Adrenal gland (tissue), 9 donors: ENCODE measurements at regions not wholly inside any gene's neighbourhood (a gene's known extent, or its start where the extent isn't known, plus 50 kb on each side); places are given as distances from the start of the nearest gene placed in this dataset.

Experiments used
- DNase-seq, 7 donors: peaks; one replicate each; pipeline ENCODE4 v3.0.0-alpha.2; 2019 to 2020
- H3K27ac ChIP-seq, 5 donors: fragments of 200-600 bp; sonication (generic) in 4 of 5; 1 replicate in 3 of 5; 2 replicates in 2 of 5; pipeline versions ENCODE4 v1.5.1 to v1.8.0; 2016 to 2020; ENCODE audit warnings: mild to moderate bottlenecking in 1 of 5
- H3K27me3 ChIP-seq: fragments of 200-600 bp; 2 replicates; pipeline ENCODE4 v1.8.0; 2021
- H3K36me3 ChIP-seq, 2 donors: fragments of 200-600 bp; replicated peaks in 1 of 2; 1 replicate in 1 of 2; 2 replicates in 1 of 2; pipeline versions ENCODE4 v1.5.1 to v1.8.0; 2018 to 2022
- H3K4me1 ChIP-seq, 2 donors: fragments of 200-600 bp; replicated peaks in 1 of 2; 1 replicate in 1 of 2; 2 replicates in 1 of 2; pipeline versions ENCODE4 v1.5.1 to v1.8.0; 2018 to 2021
- H3K4me3 ChIP-seq, 4 donors: fragments of 200-600 bp; sonication (generic) in 3 of 4; one replicate each; pipeline ENCODE4 v1.5.1; 2016 to 2018
- H3K9me3 ChIP-seq, 3 donors: fragments of 200-600 bp; sonication (generic) in 1 of 3; replicated peaks in 1 of 3; 1 replicate in 2 of 3; 2 replicates in 1 of 3; pipeline versions ENCODE4 v1.5.1 to v1.8.0; 2016 to 2021
- POLR2A ChIP-seq, 2 donors: fragments of 450-650 bp; IDR thresholded peaks; one replicate each; pipeline ENCODE4 v1.6.1; 2017; ENCODE audit warnings: antibody characterized with exemption in 2 of 2, mild to moderate bottlenecking in 2 of 2, moderate library complexity in 1 of 2
- WGBS, 4 donors: extraction: QIAGEN DNeasy Blood & Tissue Kit in 2 of 4; methylation state at CpG; one replicate each; pipeline versions ENCODE4 v1.1.5 to v1.1.7; 2013 to 2017; 5-methylcytosine and 5-hydroxymethylcytosine counted together
- intact Hi-C, 2 donors: fragments of 100-400 bp; cut with DNase I; formaldehyde crosslinking; loops; one replicate each; pipeline versions ENCODE4 v1.14.1 to v1.15.0; 2022 to 2023
- TF ChIP-seq, protein P1 (sequence below), 6 experiments: fragments of 450-650 bp in 4 of 6; fragments of 200-600 bp in 2 of 6; sonication (generic) in 1 of 6; IDR thresholded peaks; 1 replicate in 5 of 6; 2 replicates in 1 of 6; pipeline versions ENCODE4 v1.5.1 to v1.8.0; 2016 to 2021; ENCODE audit warnings: antibody characterized with exemption in 6 of 6, mild to moderate bottlenecking in 2 of 6, moderate library complexity in 1 of 6
- donor health status: healthy with polysubstance abuse.
- donor health status: Bipolar disorder and iron deficiency.
- donor health status: DM: yes; HTN: yes; CAD: no.
- donor health status: DM: no; HTN: no; CAD: no.
- donor health status: DM: no; HTN: no; CAD: no.

DNA sequence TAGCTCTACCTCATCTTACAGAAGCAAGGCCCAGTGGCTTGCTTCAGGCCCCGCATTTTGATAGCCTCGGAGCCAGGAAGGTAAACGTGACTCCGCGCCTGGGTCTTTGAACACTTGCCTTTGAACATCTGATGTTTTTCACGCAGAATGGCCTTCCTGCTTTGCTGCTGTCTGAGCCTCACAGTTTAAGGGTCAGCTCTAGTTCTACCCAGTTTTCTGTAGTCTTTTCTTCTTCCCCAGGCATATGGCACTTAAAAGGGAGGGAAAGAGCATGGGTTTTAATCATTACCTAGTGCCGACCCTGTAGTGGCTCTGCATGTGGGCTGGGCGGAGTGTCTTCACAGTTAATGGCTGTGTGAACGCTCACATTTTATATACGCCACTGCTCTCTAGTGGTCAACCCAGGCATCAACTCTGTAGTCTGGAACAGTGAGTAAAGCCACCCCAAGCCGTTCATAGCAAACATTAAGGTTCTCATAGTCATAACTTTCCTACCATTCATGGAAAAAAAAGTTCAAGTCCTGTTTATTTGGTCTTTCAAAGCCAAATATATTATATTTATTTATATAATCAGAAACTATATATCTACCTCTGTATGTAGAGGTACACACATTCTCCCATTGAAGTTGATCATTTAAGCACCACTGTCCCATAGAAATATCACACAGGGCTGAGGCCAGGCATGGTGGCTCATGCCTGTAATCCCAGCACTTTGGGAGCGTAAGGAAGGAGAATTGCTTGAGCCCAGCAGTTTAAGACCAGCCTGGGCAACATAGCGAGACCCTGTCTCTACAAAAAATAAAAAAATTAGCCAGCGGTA, 78.1 kb downstream of the IER5 start:
- DNase-seq: peak; percentile 63 to 92 (median 70)
- H3K27ac ChIP-seq: no peak overlapping the region
- intact Hi-C loops: loop anchor here (10.0 kb wide), 2 partner anchors 272 to 642 kb away; no protein-coding TSS in a partner anchor
- no peaks in the 10 kb centered on the region for H3K27me3 ChIP-seq
- peaks cover 0 to 10% (median 0%) of the 10 kb centered on the region in 3 donors for H3K9me3 ChIP-seq
- no peaks in the 10 kb centered on the region for H3K36me3 ChIP-seq
- no peaks in the 10 kb centered on the region for H3K4me1 ChIP-seq
- H3K4me3 ChIP-seq: no peak overlapping the region
- WGBS, 4 donors: 34 to 39% (median 38%) methylated on average over 14 of the region's 14 CpGs
- TF ChIP-seq, protein P1, sequence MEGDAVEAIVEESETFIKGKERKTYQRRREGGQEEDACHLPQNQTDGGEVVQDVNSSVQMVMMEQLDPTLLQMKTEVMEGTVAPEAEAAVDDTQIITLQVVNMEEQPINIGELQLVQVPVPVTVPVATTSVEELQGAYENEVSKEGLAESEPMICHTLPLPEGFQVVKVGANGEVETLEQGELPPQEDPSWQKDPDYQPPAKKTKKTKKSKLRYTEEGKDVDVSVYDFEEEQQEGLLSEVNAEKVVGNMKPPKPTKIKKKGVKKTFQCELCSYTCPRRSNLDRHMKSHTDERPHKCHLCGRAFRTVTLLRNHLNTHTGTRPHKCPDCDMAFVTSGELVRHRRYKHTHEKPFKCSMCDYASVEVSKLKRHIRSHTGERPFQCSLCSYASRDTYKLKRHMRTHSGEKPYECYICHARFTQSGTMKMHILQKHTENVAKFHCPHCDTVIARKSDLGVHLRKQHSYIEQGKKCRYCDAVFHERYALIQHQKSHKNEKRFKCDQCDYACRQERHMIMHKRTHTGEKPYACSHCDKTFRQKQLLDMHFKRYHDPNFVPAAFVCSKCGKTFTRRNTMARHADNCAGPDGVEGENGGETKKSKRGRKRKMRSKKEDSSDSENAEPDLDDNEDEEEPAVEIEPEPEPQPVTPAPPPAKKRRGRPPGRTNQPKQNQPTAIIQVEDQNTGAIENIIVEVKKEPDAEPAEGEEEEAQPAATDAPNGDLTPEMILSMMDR (IDR thresholded peaks at IDR 0.05): peak; percentile 81 to 91 (median 83)
- no peak for TF ChIP-seq POLR2A (IDR thresholded peaks at IDR 0.05)

DNA sequence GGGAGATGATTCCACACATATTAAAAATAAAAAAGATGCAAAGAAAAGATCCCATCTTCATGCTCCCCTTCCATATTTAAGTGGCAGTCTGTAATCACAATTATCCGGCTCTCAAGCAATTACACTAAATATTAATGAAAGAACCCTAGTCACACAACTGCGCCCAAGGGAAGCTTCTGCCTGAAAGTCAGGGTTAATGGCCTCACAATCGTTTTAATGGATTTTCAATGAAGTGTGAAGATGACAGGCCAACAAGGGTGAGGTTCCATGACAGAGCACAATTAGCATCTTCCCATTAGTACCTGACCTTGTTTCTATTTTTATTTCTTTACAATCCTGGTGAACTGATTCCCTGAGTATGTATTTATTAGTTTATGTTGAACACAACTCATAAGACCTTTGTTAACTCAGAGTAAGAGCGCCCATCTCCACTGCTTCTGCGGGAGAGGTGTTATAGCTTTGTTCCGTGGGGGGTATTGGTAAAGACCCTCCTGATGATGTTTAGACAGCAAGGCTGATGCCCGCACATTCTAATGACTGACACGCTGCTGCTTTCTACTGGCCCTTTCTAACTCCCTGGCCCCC, 80.9 kb downstream of the IER5 start:
- Histone ChIP-seq H3K27me3 (no peaks in the 10 kb centered on the region), H3K4me3 (no peak overlapping the region), H3K9me3 (no peaks in the 10 kb centered on the region), H3K36me3 (no peaks in the 10 kb centered on the region), H3K4me1 (no peaks in the 10 kb centered on the region), H3K27ac (no peak overlapping the region)
- TF ChIP-seq POLR2A (IDR thresholded peaks at IDR 0.05): no peak
- TF ChIP-seq, protein P1 (IDR thresholded peaks at IDR 0.05): no peak
- WGBS, 4 donors: 72 to 83% (median 78%) methylated on average over 8 of the region's 8 CpGs
- intact Hi-C loops: loop anchor here (10.0 kb wide), 2 partner anchors 275 to 645 kb away; no protein-coding TSS in a partner anchor
- no peak for DNase-seq

DNA sequence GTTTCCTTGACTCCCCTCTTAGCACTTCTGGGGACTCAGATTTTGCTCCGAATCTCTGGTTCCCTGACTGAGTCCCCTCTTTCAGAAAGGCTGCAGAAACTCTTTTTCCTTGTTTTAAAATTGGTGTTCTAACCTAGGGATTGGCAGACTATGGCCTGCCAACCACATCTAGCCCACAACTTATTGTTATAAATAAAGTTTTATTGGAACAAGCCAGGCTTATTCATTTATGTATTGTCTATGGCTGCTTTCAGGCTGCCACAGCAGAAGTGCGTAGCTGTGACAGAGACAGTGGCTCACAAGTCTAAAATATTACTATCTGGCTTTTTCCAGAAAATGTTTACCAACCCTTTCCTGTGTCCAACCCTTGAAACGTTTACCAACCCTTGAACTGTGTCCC, 81.7 kb downstream of the IER5 start:
- TF ChIP-seq, protein P1 (IDR thresholded peaks at IDR 0.05): no peak
- no peak for TF ChIP-seq POLR2A (IDR thresholded peaks at IDR 0.05)
- intact Hi-C loops: no loop called here

DNA sequence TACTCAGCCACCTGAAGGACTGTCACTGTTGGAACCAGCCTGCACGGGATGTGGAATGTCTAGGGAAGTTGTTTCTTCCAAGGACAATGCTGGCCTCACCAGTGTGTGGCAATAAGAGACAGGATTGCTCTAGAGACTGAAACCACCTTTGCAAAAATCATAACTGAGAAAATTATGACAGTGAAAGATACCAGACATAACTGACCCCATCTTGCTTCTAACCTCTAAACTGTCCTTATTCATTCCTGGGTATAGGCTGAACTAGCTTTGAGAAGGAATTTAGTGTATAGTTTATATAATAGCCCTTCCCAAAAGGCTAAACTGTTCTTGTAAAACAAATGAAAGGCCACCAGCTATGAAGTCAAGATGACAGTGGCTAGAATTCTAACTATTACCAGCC, 83.6 kb downstream of the IER5 start:
- 40 to 61% (median 52%) methylated on average over 1 of the region's 1 CpG for WGBS, 4 donors
- H3K36me3 ChIP-seq: no peaks in the 10 kb centered on the region
- H3K27me3 ChIP-seq: no peaks in the 10 kb centered on the region
- TF ChIP-seq, protein P1 (IDR thresholded peaks at IDR 0.05): no peak
- no peak for TF ChIP-seq POLR2A (IDR thresholded peaks at IDR 0.05)
- no peaks in the 10 kb centered on the region for H3K9me3 ChIP-seq
- intact Hi-C loops: no loop called here
- H3K4me3 ChIP-seq: no peak overlapping the region
- DNase-seq: no peak
- H3K4me1 ChIP-seq: no peaks in the 10 kb centered on the region
- H3K27ac ChIP-seq: no peak overlapping the region

More for the DNA sequence above, 81.7 kb downstream of the IER5 start:
- H3K9me3 ChIP-seq: no peaks in the 10 kb centered on the region
- WGBS, 4 donors: 77 to 90% (median 83%) methylated on average over 3 of the region's 3 CpGs
- no peaks in the 10 kb centered on the region for H3K36me3 ChIP-seq
- no peak overlapping the region for H3K27ac ChIP-seq
- H3K4me1 ChIP-seq: no peaks in the 10 kb centered on the region
- no peak for DNase-seq
- H3K4me3 ChIP-seq: no peak overlapping the region
- H3K27me3 ChIP-seq: no peaks in the 10 kb centered on the region
